Karpas-422 (cell line): ENCODE measurements at regions not wholly inside any gene's neighbourhood (a gene's known extent, or its start where the extent isn't known, plus 50 kb on each side); places are given as distances from the start of the nearest gene placed in this dataset.
"Not testable (repeated sequence)": the region's sequence is repeated elsewhere in the genome, so short reads cannot be mapped to it uniquely, and the experiment has no call there.

Experiments used
- DNase-seq: peaks from one replicate; pipeline ENCODE4 v3.0.0-alpha.2; 2015
- H2AFZ ChIP-seq: fragments of 200-600 bp; sonication (generic); 2 replicates; pipeline ENCODE4 v1.6.1; 2014; ENCODE audit warnings: antibody characterized with exemption, low read length, mixed read lengths
- H3K27ac ChIP-seq: fragments of 200-600 bp; sonication (generic); 2 replicates; pipeline ENCODE4 v1.5.1; 2014; ENCODE audit warnings: mild to moderate bottlenecking, low read length, moderate library complexity
- H3K27me3 ChIP-seq: fragments of 200-600 bp; sonication (generic); 2 replicates; pipeline ENCODE4 v1.6.1; 2014; ENCODE audit warnings: low read length, mixed read lengths
- H3K36me3 ChIP-seq: fragments of 200-600 bp; sonication (generic); 2 replicates; pipeline ENCODE4 v1.6.1; 2014; ENCODE audit warnings: low read length, mixed read lengths; ENCODE audit not compliant: insufficient read depth
- H3K4me1 ChIP-seq: fragments of 200-600 bp; sonication (generic); 2 replicates; pipeline ENCODE4 v1.6.1; 2014; ENCODE audit warnings: mild to moderate bottlenecking, low read length, mixed read lengths
- H3K4me2 ChIP-seq: fragments of 200-600 bp; sonication (generic); 2 replicates; pipeline ENCODE4 v1.6.1; 2014; ENCODE audit warnings: low read length, low read depth, mild to moderate bottlenecking; ENCODE audit not compliant: poor library complexity, severe bottlenecking
- H3K4me3 ChIP-seq: fragments of 200-600 bp; sonication (generic); 2 replicates; pipeline ENCODE4 v1.5.1; 2014; ENCODE audit warnings: mild to moderate bottlenecking, antibody characterized with exemption, low read length, mixed read lengths
- H3K79me2 ChIP-seq: fragments of 200-600 bp; sonication (generic); 2 replicates; pipeline ENCODE4 v1.6.1; 2014; ENCODE audit warnings: mild to moderate bottlenecking, low read length, mixed read lengths
- H3K9ac ChIP-seq: fragments of 200-600 bp; sonication (generic); 2 replicates; pipeline ENCODE4 v1.6.0; 2014; ENCODE audit warnings: low read length
- H3K9me2 ChIP-seq: fragments of 200-600 bp; sonication (generic), shearing (Covaris generic); replicated peaks from 2 replicates; pipeline ENCODE4 v1.6.0; 2014; ENCODE audit warnings: mild to moderate bottlenecking, low read length, moderate library complexity; ENCODE audit not compliant: insufficient read depth
- H3K9me3 ChIP-seq: fragments of 300-700, 200-600 bp; sonication (generic); 2 replicates; pipeline ENCODE4 v1.6.1; 2014; ENCODE audit warnings: low read length, mixed read lengths
- H4K20me1 ChIP-seq: fragments of 200-600 bp; sonication (generic); 2 replicates; pipeline ENCODE4 v1.6.1; 2014; ENCODE audit warnings: mild to moderate bottlenecking, antibody characterized with exemption, low read length, low read depth; ENCODE audit not compliant: insufficient read depth

GRCh38 chr13:16136846-16137245, 3044.8 kb downstream of the TUBA3C start:
- not testable (repeated sequence) for H3K9me2 ChIP-seq, H3K36me3 ChIP-seq, H3K9ac ChIP-seq, H3K79me2 ChIP-seq, H3K27me3 ChIP-seq, H3K9me3 ChIP-seq, H3K27ac ChIP-seq, H3K4me3 ChIP-seq, H4K20me1 ChIP-seq, H3K4me1 ChIP-seq, H3K4me2 ChIP-seq, H2AFZ ChIP-seq
- DNase-seq: peak; percentile 53

DNA sequence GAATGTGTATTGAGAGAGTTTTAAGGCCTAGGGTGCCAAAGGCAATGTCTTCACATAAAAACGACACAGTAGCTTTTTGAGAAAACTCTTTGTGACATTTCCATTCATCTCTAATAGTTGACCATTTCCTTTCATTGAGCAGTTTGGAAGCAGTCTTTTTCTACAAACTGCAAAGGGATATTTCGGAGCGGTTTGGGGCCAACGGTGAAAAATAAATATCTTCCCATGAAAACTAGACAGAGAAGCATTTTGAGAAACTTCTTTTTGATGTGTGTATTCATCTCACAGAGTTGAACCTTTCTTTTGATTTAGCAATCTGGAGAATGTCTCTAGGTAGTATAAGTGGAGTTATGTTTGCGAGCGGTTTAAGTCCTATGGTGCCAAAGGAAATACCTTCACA, 3052.9 kb downstream of the TUBA3C start:
- H3K79me2 ChIP-seq, H3K27ac ChIP-seq, H3K36me3 ChIP-seq, H3K27me3 ChIP-seq, H3K4me3 ChIP-seq, H3K9ac ChIP-seq, H3K4me1 ChIP-seq, H3K4me2 ChIP-seq, H4K20me1 ChIP-seq, H2AFZ ChIP-seq, DNase-seq, H3K9me2 ChIP-seq, H3K9me3 ChIP-seq: not testable (repeated sequence)

GRCh38 chr13:16113391-16113790, 3068.2 kb downstream of the TUBA3C start:
- H3K27me3 ChIP-seq, H2AFZ ChIP-seq, H3K27ac ChIP-seq, H3K9me2 ChIP-seq, H4K20me1 ChIP-seq, H3K4me3 ChIP-seq, H3K4me2 ChIP-seq, H3K4me1 ChIP-seq, H3K36me3 ChIP-seq, H3K79me2 ChIP-seq, H3K9me3 ChIP-seq, H3K9ac ChIP-seq: not testable (repeated sequence)
- DNase-seq: peak; percentile 42
